Activated naive CD4-positive, alpha-beta T cell treated with anti-CD3 and anti-CD28 coated beads, Interleukin-2, amount 50 U/mL, for 72 hours (primary cell): ENCODE measurements at regions not wholly inside any gene's neighbourhood (a gene's known extent, or its start where the extent isn't known, plus 50 kb on each side); places are given as distances from the start of the nearest gene placed in this dataset.

Source experiments
- ATAC-seq, 2 donors: fragments of 150-1000 bp; cut with Tn5 transposase; 2 replicates each; pipeline ENCODE4 v1.10.0; 2021; ENCODE audit warnings: mild to moderate bottlenecking in 2 of 2, moderate library complexity in 2 of 2
- DNase-seq, 2 donors: peaks; one replicate each; pipeline ENCODE4 v3.0.0; 2021 to 2022; ENCODE audit warnings: low spot score in 2 of 2
- H3K27ac Mint-ChIP-seq, 2 donors: one replicate each; pipeline ENCODE4 v1.8.0; 2022; ENCODE audit warnings: mild to moderate bottlenecking in 2 of 2, mixed read lengths in 2 of 2
- H3K36me3 Mint-ChIP-seq, 2 donors: one replicate each; pipeline ENCODE4 v1.8.0; 2022; ENCODE audit warnings: mixed read lengths in 2 of 2
- H3K9me3 Mint-ChIP-seq, 2 donors: one replicate each; pipeline ENCODE4 v1.8.0; 2022; ENCODE audit warnings: mixed read lengths in 2 of 2

DNA sequence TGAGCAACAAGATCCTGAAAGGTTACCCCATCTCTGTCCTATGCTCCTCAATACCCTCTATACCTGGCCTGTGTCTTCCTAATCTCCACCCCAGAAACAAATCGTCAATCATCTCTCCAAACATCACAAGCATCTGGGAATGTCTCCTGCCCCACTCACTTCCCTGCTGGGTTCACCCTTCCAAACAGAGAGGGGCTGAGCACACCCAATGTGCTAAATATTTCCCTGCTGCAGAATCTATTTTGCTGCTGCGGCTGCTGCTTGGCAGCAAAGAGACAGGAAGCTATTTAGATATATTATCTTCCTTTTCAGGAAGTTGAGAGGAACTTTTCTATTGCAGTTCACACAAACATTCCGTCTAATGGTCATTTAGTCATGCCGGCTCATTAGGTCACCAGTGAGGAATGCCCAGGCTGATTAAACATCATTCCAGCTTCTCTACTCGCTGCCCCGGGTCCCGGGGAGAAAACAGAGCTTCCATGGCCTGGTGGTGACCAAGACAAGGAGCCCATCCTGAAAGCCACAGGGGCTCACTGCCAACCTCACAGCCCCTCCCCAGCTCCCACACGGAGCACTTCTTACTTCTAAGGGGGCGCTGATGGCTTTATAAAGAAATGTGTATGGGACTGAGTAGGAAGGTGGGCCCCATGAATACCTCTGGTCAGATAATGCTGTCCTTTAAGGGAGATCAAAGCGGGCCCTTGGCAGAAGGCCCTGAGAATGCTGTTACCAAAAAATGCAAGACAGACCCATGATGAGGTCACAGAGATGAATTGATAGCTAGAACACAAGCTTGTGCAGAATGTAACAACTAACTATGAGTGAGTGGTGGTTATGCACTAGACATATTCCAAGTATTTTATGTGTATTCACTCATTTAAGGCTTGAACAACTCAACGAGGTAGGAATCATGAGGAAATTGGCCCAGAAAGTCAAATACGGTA lies 218.3 kb downstream of the SOX9 start:
- H3K36me3 Mint-ChIP-seq: no peaks in the 10 kb centered on the region
- H3K27ac Mint-ChIP-seq: no peak overlapping the region
- H3K9me3 Mint-ChIP-seq: peaks cover 3 to 5% of the 10 kb centered on the region in 2 donors
- DNase-seq: no peak
- ATAC-seq: no peak

DNA sequence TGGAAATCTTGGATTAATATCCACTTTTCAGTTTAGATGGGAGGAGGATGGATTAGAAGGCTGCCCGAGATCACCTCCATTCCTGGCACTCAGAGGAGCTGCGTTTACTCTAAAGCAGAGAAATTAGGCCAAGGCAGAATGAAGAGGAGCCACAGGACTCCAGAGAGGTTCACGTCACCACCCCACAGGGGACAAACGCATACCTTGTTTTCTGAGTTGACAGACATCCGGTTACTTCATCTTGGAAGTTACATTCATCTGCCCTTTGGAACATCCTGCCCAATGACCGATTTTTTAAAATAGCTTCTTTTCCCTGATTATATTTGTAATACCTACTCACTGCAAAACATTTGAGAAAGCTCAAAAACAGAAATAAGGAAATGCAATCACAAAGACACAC lies 220.0 kb downstream of the SOX9 start:
- ATAC-seq: no peak
- H3K27ac Mint-ChIP-seq: no peak overlapping the region
- peaks cover 8 to 9% of the 10 kb centered on the region in 2 donors for H3K9me3 Mint-ChIP-seq
- no peaks in the 10 kb centered on the region for H3K36me3 Mint-ChIP-seq
- no peak for DNase-seq

DNA sequence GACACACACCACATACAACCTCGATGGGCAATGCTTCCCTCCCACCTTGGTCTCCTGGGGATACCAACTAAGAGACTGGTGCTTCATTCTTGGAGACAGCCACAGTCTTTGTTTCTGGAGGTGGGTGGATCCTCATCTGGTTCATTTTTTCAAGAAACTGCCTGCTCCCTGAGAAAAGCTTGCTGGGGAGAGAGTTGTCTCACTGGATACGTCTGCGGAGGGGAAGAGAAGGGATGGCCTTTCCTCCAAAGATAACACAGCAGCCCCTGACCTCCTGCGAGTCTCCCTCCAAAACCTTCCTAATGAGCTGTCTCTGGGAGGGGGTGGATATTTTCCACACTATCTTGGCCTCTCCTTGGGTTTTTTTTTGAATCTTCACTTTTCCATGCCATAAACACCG lies 221.2 kb downstream of the SOX9 start:
- Mint-ChIP-seq H3K27ac (no peak overlapping the region), H3K9me3 (peaks cover 8 to 9% of the 10 kb centered on the region in 2 donors), H3K36me3 (no peaks in the 10 kb centered on the region)
- no peak for ATAC-seq
- no peak for DNase-seq

DNA sequence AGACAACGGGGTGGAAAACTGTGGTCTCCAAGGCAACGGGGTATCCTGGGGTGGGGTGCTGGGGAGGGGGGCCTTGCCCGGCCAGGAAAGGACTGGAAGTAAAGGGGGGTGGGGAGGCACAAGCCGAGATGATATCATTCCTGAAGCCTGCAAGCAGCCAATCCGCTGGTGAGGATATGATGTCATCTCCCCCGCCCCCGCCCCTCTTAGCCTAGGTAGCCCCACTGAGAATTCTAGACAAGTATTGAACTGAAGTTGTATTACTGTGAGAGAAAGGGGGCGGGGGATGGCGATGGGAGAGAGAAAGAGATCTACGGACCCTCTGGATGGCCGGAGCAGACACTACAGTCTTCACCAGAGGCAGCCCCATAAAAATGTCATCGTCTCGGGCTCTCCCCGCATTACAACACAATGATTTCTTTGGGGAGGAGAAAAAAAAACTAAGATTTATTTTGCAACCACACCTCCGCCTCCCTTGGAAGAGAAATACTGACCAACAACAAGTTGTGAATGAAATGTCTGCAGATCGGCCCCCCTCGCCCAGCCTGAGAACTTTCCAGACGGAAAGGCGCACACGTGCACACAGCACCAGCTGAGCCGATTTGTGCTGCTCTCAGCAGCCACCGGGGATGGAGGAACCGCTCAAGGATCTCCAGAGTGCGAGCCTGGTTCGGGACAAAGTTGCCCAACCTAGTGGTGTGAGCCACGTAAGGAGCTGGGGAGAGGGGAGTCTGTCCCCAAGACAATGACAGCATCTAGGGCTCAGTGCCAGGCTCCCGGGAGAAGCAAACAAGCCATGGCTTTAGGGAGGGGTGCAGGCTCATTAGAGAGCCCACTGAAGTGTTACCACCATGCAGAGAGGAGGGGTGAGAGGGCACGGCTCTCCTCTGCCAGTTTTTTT lies 222.1 kb downstream of the SOX9 start:
- DNase-seq (no peak), ATAC-seq (no peak)
- no peak overlapping the region for H3K27ac Mint-ChIP-seq
- no peaks in the 10 kb centered on the region for H3K36me3 Mint-ChIP-seq
- H3K9me3 Mint-ChIP-seq: peaks cover 4 to 8% of the 10 kb centered on the region in 2 donors

DNA sequence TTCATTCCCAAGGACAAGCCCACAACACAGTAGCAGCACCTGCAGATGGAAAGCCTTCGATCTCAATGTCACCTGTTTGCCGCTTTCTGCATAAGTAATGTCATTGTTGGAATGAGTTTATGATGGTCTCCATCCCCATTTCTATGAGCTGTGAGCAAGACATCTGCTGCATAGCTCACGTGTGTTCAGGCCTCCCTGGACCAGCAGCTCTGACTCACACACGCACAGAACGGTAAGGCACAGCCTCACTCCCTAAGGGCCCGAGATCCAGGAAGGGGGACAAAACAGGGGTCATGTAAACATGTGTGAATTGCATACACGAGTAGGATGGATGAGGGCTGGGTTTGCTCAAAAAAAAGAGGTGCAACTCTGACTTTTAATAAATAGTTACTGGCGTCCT lies 223.1 kb downstream of the SOX9 start:
- DNase-seq: no peak
- Mint-ChIP-seq H3K36me3 (no peaks in the 10 kb centered on the region), H3K27ac (no peak overlapping the region), H3K9me3 (peaks cover 4 to 8% of the 10 kb centered on the region in 2 donors)
- ATAC-seq: no peak

DNA sequence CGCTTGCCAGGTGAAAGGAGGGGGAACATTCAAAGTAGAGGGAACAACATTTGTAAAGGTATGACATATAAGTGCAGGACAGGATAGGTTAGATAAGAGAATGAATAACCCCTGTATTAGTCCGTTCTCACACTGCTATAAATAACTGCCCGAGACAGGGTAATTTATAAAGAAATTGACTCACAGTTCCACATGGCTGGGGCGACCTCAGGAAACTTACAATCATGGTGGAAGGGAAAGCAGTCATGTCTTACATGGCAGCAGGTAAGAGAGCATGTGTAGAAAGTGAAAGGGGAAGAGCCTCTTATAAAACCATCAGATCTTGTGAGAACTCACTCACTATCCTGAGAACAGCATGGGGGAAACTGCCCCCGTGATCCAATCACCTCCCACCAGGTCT lies 223.8 kb downstream of the SOX9 start:
- no peak for ATAC-seq
- no peak for DNase-seq
- Mint-ChIP-seq H3K27ac (no peak overlapping the region), H3K9me3 (peaks cover 4 to 8% of the 10 kb centered on the region in 2 donors), H3K36me3 (no peaks in the 10 kb centered on the region)

DNA sequence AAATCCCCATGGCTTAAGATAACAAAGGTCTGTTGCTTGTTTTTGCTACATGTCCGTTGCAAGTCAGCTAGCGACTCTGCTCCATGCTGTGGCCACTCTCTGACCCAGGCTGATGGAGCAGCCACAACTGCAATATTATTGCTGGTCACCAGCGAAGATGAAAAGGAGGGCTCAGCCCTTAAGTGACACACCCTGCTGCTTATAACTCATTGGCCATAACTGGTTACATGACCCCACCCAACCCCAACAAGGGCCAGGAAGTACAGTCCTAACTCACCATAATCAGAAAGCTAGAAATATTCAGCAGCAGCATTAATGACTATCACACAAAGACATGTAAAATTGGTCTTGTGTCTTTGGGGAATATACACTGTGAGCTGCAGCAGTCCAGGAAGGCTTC lies 224.3 kb downstream of the SOX9 start:
- H3K27ac Mint-ChIP-seq: no peak overlapping the region
- peaks cover 4 to 8% of the 10 kb centered on the region in 2 donors for H3K9me3 Mint-ChIP-seq
- H3K36me3 Mint-ChIP-seq: no peaks in the 10 kb centered on the region
- DNase-seq (no peak), ATAC-seq (no peak)

DNA sequence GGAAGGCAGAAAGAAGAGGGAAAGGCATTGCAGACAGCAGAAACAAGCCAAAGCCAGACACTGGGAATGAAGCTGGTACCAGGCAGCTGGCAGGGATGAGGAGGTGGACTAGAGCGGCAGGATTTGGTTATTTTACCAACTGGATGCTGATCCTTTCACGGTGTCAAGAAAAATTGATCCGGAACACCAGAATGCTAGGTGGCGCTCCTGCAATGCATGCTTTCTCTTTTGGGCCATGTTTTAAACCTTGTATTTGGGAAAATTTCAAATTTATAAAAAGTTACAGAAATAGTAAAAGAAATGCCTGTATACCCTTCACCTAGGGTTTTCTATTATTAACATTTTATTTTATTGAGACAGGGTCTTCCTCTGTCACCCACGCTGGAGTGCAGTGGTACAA lies 224.7 kb downstream of the SOX9 start:
- DNase-seq (no peak), ATAC-seq (no peak)
- peaks cover 4 to 8% of the 10 kb centered on the region in 2 donors for H3K9me3 Mint-ChIP-seq
- no peak overlapping the region for H3K27ac Mint-ChIP-seq
- H3K36me3 Mint-ChIP-seq: no peaks in the 10 kb centered on the region

- H3K27ac Mint-ChIP-seq: no peak overlapping the region
- ATAC-seq (no peak), DNase-seq (no peak)
- H3K9me3 Mint-ChIP-seq: peaks cover 4 to 8% of the 10 kb centered on the region in 2 donors
- no peaks in the 10 kb centered on the region for H3K36me3 Mint-ChIP-seq
Observed at GRCh38 chr17:72346306-72346705, 225.5 kb downstream of the SOX9 start.

DNA sequence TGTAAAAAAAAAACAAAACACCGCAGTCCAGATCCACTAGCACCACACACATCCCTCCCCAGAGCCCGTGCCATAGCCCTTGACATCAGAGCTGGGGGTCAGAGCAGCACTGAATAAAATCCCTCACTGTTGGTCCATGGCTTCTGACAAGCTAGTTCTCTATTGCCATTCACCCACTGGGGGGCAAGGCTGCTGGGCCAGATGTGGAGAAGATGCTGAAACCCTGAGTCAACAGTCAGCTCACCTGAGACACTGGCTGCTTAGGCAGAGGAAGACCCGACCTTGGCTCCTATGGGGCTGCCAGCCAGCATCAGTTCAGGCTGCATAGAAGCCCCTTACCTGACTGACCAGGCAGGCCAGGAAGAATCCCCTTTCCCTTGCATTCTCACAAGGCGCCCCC lies 228.2 kb downstream of the SOX9 start:
- Mint-ChIP-seq H3K36me3 (no peaks in the 10 kb centered on the region), H3K27ac (no peak overlapping the region), H3K9me3 (peaks cover 5 to 13% of the 10 kb centered on the region in 2 donors)
- ATAC-seq (no peak), DNase-seq (no peak)

- Mint-ChIP-seq H3K9me3 (peaks cover 2 to 13% of the 10 kb centered on the region in 2 donors), H3K36me3 (no peaks in the 10 kb centered on the region), H3K27ac (no peak overlapping the region)
- DNase-seq: no peak
- no peak for ATAC-seq
Observed at GRCh38 chr17:72349491-72349995, 228.7 kb downstream of the SOX9 start.

DNA sequence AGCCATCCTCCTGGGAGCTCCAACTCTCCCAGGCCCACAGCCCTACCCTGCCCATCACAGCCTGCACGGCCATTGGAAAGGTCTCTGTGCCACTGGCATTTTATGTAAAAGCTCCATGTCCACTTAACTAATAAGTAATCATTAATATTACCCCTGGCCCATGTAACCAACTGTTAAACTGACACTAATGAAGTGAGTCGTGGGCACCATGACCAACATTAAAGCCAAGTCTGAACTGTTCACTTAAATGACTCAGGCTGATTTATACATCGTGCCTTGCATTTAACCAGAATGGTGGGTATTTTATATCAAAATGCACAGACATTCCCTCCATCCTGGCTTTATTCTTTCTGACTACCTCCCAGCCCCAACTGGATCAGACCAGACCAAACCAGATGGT lies 229.3 kb downstream of the SOX9 start:
- no peak overlapping the region for H3K27ac Mint-ChIP-seq
- no peaks in the 10 kb centered on the region for H3K36me3 Mint-ChIP-seq
- no peak for ATAC-seq
- H3K9me3 Mint-ChIP-seq: peaks cover 0 to 13% of the 10 kb centered on the region in 2 donors
- DNase-seq: no peak

DNA sequence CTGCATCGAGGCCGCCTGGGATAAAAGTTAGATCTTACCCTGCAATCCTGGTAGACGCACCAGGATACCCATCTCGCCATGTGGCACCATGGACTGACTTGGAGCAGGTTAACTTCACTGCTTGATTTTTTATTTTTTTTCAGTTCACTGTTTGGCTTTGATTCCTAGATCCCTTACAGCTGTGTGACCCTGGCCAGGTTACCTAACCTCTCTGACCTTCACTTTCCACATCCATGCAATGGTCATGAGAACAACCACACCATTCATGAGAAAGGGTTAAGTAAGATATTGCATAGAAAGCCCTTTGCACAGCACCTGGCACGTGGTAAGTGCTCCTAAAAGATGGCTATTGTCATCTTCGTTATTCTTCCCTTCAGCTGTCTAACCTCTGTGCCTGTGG lies 230.5 kb downstream of the SOX9 start:
- H3K36me3 Mint-ChIP-seq: no peaks in the 10 kb centered on the region
- ATAC-seq (no peak), DNase-seq (no peak)
- no peak overlapping the region for H3K27ac Mint-ChIP-seq
- H3K9me3 Mint-ChIP-seq: peaks cover 0 to 9% of the 10 kb centered on the region in 2 donors

- peaks cover 0 to 9% of the 10 kb centered on the region in 2 donors for H3K9me3 Mint-ChIP-seq
- no peaks in the 10 kb centered on the region for H3K36me3 Mint-ChIP-seq
- no peak for ATAC-seq
- no peak for DNase-seq
- H3K27ac Mint-ChIP-seq: no peak overlapping the region
Observed at GRCh38 chr17:72351884-72352346, 231.1 kb downstream of the SOX9 start.

GRCh38 chr17:72353502-72353901 lies 232.7 kb downstream of the SOX9 start:
- H3K9me3 Mint-ChIP-seq: peaks cover 0 to 9% of the 10 kb centered on the region in 2 donors
- no peaks in the 10 kb centered on the region for H3K36me3 Mint-ChIP-seq
- ATAC-seq (no peak), DNase-seq (no peak)
- no peak overlapping the region for H3K27ac Mint-ChIP-seq

- Mint-ChIP-seq H3K36me3 (no peaks in the 10 kb centered on the region), H3K9me3 (peaks cover 0 to 9% of the 10 kb centered on the region in 2 donors), H3K27ac (no peak overlapping the region)
- DNase-seq (no peak), ATAC-seq (no peak)
Observed at GRCh38 chr17:72354071-72354470, 233.3 kb downstream of the SOX9 start.

DNA sequence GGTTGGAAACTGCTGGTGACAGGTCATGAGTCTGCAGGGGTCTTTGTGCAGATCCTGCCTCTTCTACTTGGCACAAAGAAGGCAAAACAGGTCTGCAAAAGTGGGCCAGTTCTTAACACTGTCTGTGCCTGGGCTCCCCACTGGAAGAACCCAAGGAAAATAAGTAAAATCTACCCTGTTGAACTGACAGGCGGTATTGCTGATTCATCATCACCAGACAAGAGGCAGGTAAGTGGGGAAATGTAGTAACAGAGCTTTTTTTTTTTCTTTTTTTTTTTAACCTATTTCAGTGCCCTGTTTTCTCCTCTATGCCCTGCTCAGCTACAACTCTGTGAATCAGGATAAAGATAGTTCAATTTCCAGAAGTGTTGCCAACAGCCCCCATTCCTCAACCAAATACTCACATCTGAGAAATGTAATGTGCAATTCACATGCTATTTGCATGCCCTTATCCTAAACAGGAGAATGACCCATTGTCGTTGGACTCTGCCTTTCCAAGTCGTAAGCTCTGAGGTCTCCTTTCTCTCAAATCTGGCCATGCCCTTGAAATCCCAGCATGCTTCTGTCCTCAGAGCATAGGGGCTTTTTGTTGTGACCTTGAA lies 237.0 kb downstream of the SOX9 start:
- no peaks in the 10 kb centered on the region for H3K36me3 Mint-ChIP-seq
- DNase-seq (no peak), ATAC-seq (no peak)
- H3K27ac Mint-ChIP-seq: no peak overlapping the region
- peaks cover 0 to 11% of the 10 kb centered on the region in 2 donors for H3K9me3 Mint-ChIP-seq
